ENCODE measurements at regions not wholly inside any gene's neighbourhood (a gene's known extent, or its start where the extent isn't known, plus 50 kb on each side); places are given as distances from the start of the nearest gene placed in this dataset.

GRCh38 chr4:114191496-114191895 lies 212.0 kb upstream of the ARSJ start:
- no peaks in the 10 kb centered on the region for H3K9me2 ChIP-seq (ENCODE audit: insufficient read depth, low read length)
- H2AFZ ChIP-seq (ENCODE audit: low read length) = no peak overlapping the region
- H4K20me1 ChIP-seq (ENCODE audit: insufficient read depth, low read length) = no peaks in the 10 kb centered on the region
- no peak for TF ChIP-seq CTCF (conservative IDR thresholded peaks at IDR 0.05; ENCODE audit: low read length)
- TF ChIP-seq EZH2phosphoT487 (IDR thresholded peaks at IDR 0.05; ENCODE audit: borderline replicate concordance, low read depth, low read length) = no peak
- no peaks in the 10 kb centered on the region for H3K9me3 ChIP-seq (ENCODE audit: low read length)
- H3K27ac ChIP-seq (ENCODE audit: low read depth, low read length, poor library complexity, severe bottlenecking) = no peak overlapping the region
- no peak overlapping the region for H3K4me3 ChIP-seq (ENCODE audit: low read depth, low read length, poor library complexity, severe bottlenecking)
- no TSS peak for BruUV-seq (replicated peaks)
- CTCF ChIA-PET (ENCODE audit: unreplicated experiment) = no interaction called here
- POLR2A ChIA-PET = no interaction called here
- H3K36me3 ChIP-seq (ENCODE audit: insufficient read depth, low read length) = no peaks in the 10 kb centered on the region
- H3K4me2 ChIP-seq (ENCODE audit: low read length) = no peak overlapping the region
- no peaks in the 10 kb centered on the region for H3K79me2 ChIP-seq (ENCODE audit: insufficient read depth, low read depth, low read length)
- no peak for DNase-seq (ENCODE audit: low spot score)
- H3K4me1 ChIP-seq (ENCODE audit: insufficient read depth, low read length, poor library complexity, severe bottlenecking) = no peaks in the 10 kb centered on the region
- intact Hi-C loops (cut with micrococcal nuclease; ENCODE audit: unreplicated experiment) = no loop called here

- no peak overlapping the region for H3K27ac ChIP-seq (ENCODE audit: low read depth, low read length, poor library complexity, severe bottlenecking)
- DNase-seq (ENCODE audit: low spot score) = no peak
- H3K4me1 ChIP-seq (ENCODE audit: insufficient read depth, low read length, poor library complexity, severe bottlenecking) = no peaks in the 10 kb centered on the region
- ChIA-PET CTCF (ENCODE audit: unreplicated experiment) (no interaction called here), POLR2A (no interaction called here)
- H3K9me2 ChIP-seq (ENCODE audit: insufficient read depth, low read length) = no peaks in the 10 kb centered on the region
- H2AFZ ChIP-seq (ENCODE audit: low read length) = no peak overlapping the region
- H3K79me2 ChIP-seq (ENCODE audit: insufficient read depth, low read depth, low read length) = no peaks in the 10 kb centered on the region
- TF ChIP-seq EZH2phosphoT487 (IDR thresholded peaks at IDR 0.05; ENCODE audit: borderline replicate concordance, low read depth, low read length) (no peak), CTCF (conservative IDR thresholded peaks at IDR 0.05; ENCODE audit: low read length) (no peak)
- no TSS peak for BruUV-seq (replicated peaks)
- no peaks in the 10 kb centered on the region for H3K9me3 ChIP-seq (ENCODE audit: low read length)
- no peaks in the 10 kb centered on the region for H4K20me1 ChIP-seq (ENCODE audit: insufficient read depth, low read length)
- H3K4me3 ChIP-seq (ENCODE audit: low read depth, low read length, poor library complexity, severe bottlenecking) = no peak overlapping the region
- no peaks in the 10 kb centered on the region for H3K36me3 ChIP-seq (ENCODE audit: insufficient read depth, low read length)
- intact Hi-C loops (cut with micrococcal nuclease; ENCODE audit: unreplicated experiment) = no loop called here
- H3K4me2 ChIP-seq (ENCODE audit: low read length) = no peak overlapping the region
Measured at GRCh38 chr4:114192854-114193253, 213.4 kb upstream of the ARSJ start.

- H2AFZ ChIP-seq (ENCODE audit: low read length) = no peak overlapping the region
- H3K4me2 ChIP-seq (ENCODE audit: low read length) = no peak overlapping the region
- DNase-seq (ENCODE audit: low spot score) = no peak
- no peaks in the 10 kb centered on the region for H3K4me1 ChIP-seq (ENCODE audit: insufficient read depth, low read length, poor library complexity, severe bottlenecking)
- no peak overlapping the region for H3K4me3 ChIP-seq (ENCODE audit: low read depth, low read length, poor library complexity, severe bottlenecking)
- ChIA-PET POLR2A (no interaction called here), CTCF (ENCODE audit: unreplicated experiment) (no interaction called here)
- no peaks in the 10 kb centered on the region for H3K9me3 ChIP-seq (ENCODE audit: low read length)
- TF ChIP-seq CTCF (conservative IDR thresholded peaks at IDR 0.05; ENCODE audit: low read length) (no peak), EZH2phosphoT487 (IDR thresholded peaks at IDR 0.05; ENCODE audit: borderline replicate concordance, low read depth, low read length) (no peak)
- no peaks in the 10 kb centered on the region for H4K20me1 ChIP-seq (ENCODE audit: insufficient read depth, low read length)
- H3K79me2 ChIP-seq (ENCODE audit: insufficient read depth, low read depth, low read length) = no peaks in the 10 kb centered on the region
- no peaks in the 10 kb centered on the region for H3K36me3 ChIP-seq (ENCODE audit: insufficient read depth, low read length)
- BruUV-seq (replicated peaks) = no TSS peak
- H3K9me2 ChIP-seq (ENCODE audit: insufficient read depth, low read length) = no peaks in the 10 kb centered on the region
- H3K27ac ChIP-seq (ENCODE audit: low read depth, low read length, poor library complexity, severe bottlenecking) = no peak overlapping the region
- intact Hi-C loops (cut with micrococcal nuclease; ENCODE audit: unreplicated experiment) = no loop called here
Measured at GRCh38 chr4:114193624-114194399, 214.4 kb upstream of the ARSJ start.

Data from OCI-LY7 (cell line).